GM12878 (cell line): ENCODE measurements at regions not wholly inside any gene's neighbourhood (a gene's known extent, or its start where the extent isn't known, plus 50 kb on each side); places are given as distances from the start of the nearest gene placed in this dataset.

Source experiments
- CHD1 ChIP-seq: IDR thresholded peaks from 2 replicates; pipeline ENCODE4 v1.6.1; 2012; ENCODE audit warnings: low read depth, low read length, improper control_type of control experiment
- FOS ChIP-seq: IDR thresholded peaks from 3 replicates; pipeline ENCODE4 v1.6.1; 2011; ENCODE audit warnings: borderline replicate concordance; ENCODE audit not compliant: insufficient read length; ENCODE audit errors: extremely low read depth
- SIN3A ChIP-seq: IDR thresholded peaks from 2 replicates; pipeline ENCODE4 v1.6.1; 2012; ENCODE audit warnings: low read depth, low read length, improper control_type of control experiment
- SMC3 ChIP-seq: IDR thresholded peaks from 2 replicates; pipeline ENCODE4 v1.6.1; 2011; ENCODE audit warnings: low read length, improper control_type of control experiment, borderline replicate concordance
- TF ChIP-seq, protein P1 (sequence below): fragments of 450-650 bp; formaldehyde crosslinking; IDR thresholded peaks from 2 replicates; pipeline ENCODE4 v1.4.0; 2020; ENCODE audit warnings: mild to moderate bottlenecking, moderate library complexity

DNA sequence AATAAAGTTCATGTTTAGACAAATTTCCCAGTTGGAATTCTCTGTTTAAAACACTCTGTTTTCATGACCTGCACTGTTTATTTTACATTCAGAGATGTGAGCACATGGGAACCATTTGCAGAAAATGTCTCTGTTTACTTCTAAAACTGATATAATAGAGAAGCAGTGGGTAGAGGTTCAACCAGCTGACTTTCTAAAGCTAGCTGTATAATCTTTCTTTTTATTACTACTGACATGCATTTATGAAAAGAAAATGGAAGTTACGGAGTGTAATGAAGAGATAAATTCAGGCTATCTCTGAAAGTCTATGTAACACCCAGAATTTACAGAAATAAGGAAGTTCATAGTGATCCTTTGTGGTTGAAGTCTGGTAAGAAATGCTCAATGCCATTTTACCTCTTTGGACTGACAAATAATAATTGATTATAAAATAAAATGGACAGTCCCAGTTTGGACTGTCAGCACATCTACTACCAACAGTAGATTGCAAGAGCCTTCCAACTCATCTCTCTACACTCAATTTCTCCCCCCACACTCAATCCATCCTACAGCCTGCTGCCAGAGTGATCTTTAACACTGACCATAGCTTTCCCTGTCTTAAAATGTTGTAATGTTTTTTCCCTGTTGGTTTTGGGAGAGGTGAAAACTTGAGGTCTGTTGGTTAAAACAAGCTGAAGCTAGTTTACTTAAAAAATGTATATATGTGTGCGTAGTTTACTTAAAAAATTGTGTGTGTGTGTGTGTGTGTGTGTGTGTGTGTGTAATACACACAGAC lies 137.4 kb downstream of the AEBP2 start:
- TF ChIP-seq SMC3 (no peak), SIN3A (no peak), CHD1 (no peak), FOS (no peak)
- TF ChIP-seq, protein P1, sequence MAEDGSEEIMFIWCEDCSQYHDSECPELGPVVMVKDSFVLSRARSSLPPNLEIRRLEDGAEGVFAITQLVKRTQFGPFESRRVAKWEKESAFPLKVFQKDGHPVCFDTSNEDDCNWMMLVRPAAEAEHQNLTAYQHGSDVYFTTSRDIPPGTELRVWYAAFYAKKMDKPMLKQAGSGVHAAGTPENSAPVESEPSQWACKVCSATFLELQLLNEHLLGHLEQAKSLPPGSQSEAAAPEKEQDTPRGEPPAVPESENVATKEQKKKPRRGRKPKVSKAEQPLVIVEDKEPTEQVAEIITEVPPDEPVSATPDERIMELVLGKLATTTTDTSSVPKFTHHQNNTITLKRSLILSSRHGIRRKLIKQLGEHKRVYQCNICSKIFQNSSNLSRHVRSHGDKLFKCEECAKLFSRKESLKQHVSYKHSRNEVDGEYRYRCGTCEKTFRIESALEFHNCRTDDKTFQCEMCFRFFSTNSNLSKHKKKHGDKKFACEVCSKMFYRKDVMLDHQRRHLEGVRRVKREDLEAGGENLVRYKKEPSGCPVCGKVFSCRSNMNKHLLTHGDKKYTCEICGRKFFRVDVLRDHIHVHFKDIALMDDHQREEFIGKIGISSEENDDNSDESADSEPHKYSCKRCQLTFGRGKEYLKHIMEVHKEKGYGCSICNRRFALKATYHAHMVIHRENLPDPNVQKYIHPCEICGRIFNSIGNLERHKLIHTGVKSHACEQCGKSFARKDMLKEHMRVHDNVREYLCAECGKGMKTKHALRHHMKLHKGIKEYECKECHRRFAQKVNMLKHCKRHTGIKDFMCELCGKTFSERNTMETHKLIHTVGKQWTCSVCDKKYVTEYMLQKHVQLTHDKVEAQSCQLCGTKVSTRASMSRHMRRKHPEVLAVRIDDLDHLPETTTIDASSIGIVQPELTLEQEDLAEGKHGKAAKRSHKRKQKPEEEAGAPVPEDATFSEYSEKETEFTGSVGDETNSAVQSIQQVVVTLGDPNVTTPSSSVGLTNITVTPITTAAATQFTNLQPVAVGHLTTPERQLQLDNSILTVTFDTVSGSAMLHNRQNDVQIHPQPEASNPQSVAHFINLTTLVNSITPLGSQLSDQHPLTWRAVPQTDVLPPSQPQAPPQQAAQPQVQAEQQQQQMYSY, result no peak
